Stimulated activated CD8-positive, alpha-beta memory T cell treated with anti-CD3 and anti-CD28 coated beads, Interleukin-15, amount 100 ng/mL, for 1 hour (primary cell): ENCODE measurements at regions not wholly inside any gene's neighbourhood (a gene's known extent, or its start where the extent isn't known, plus 50 kb on each side); places are given as distances from the start of the nearest gene placed in this dataset.

Source experiments
- DNase-seq: peaks from one replicate; pipeline ENCODE4 v3.0.0-alpha.2; 2020; ENCODE audit warnings: low read depth

GRCh38 chr14:85752175-85752574 lies 222.2 kb downstream of the FLRT2 start:
- no peak for DNase-seq

- DNase-seq = no peak
Measured at GRCh38 chr14:85744573-85744972, 214.6 kb downstream of the FLRT2 start.

GRCh38 chr14:85732031-85732430 lies 202.1 kb downstream of the FLRT2 start:
- DNase-seq = no peak

GRCh38 chr14:85731186-85731585 lies 201.2 kb downstream of the FLRT2 start:
- no peak for DNase-seq

GRCh38 chr14:85728476-85729065 lies 198.6 kb downstream of the FLRT2 start:
- no peak for DNase-seq

- no peak for DNase-seq
Measured at GRCh38 chr14:85714069-85714468, 184.1 kb downstream of the FLRT2 start.

- DNase-seq = no peak
Measured at GRCh38 chr14:85711620-85712019, 181.7 kb downstream of the FLRT2 start.
